NB4 (cell line): ENCODE measurements at regions not wholly inside any gene's neighbourhood (a gene's known extent, or its start where the extent isn't known, plus 50 kb on each side); places are given as distances from the start of the nearest gene placed in this dataset.

Experiments used
- POLR2A ChIP-seq: IDR thresholded peaks from 2 replicates; pipeline ENCODE4 v1.6.1; 2011; ENCODE audit warnings: mild to moderate bottlenecking; ENCODE audit not compliant: insufficient read length; ENCODE audit errors: extremely low read depth
- TF ChIP-seq, protein P1 (sequence below): IDR thresholded peaks from one replicate; pipeline ENCODE4 v1.5.1; 2012; ENCODE audit warnings: low read depth, low read length

DNA sequence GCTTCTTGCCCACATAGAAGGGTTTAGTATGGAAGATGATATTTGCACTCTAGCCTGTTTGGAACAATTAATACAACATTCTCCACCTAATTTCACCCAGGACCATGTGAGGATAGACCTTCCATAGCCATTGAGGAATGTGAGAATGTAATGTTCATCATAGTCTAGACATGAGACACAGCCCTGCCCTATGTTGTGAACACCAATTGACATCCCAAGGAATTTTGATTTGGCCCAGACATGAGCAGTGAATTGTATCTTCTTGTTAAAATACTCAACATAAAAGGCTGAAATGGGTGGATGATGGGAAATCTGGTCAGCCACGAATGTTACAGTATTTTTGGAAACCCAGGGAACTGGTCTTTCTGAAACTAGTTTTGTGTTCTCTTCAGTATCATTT is 892.3 kb upstream of the CHORDC1 start:
- TF ChIP-seq POLR2A = no peak
- TF ChIP-seq, protein P1, sequence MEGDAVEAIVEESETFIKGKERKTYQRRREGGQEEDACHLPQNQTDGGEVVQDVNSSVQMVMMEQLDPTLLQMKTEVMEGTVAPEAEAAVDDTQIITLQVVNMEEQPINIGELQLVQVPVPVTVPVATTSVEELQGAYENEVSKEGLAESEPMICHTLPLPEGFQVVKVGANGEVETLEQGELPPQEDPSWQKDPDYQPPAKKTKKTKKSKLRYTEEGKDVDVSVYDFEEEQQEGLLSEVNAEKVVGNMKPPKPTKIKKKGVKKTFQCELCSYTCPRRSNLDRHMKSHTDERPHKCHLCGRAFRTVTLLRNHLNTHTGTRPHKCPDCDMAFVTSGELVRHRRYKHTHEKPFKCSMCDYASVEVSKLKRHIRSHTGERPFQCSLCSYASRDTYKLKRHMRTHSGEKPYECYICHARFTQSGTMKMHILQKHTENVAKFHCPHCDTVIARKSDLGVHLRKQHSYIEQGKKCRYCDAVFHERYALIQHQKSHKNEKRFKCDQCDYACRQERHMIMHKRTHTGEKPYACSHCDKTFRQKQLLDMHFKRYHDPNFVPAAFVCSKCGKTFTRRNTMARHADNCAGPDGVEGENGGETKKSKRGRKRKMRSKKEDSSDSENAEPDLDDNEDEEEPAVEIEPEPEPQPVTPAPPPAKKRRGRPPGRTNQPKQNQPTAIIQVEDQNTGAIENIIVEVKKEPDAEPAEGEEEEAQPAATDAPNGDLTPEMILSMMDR = no peak
